T-helper 2 cell treated with Interferon-gamma antibody and Interleukin-4, amounts not matched to agents 5 μg/mL and 100 μg/mL, for 36 hours (primary cell): ENCODE measurements at regions not wholly inside any gene's neighbourhood (a gene's known extent, or its start where the extent isn't known, plus 50 kb on each side); places are given as distances from the start of the nearest gene placed in this dataset.

Experiments used
- DNase-seq: peaks from one replicate; pipeline ENCODE4 v3.0.0; 2021; ENCODE audit warnings: low spot score
- H3K27ac Mint-ChIP-seq: one replicate; pipeline ENCODE4 v1.8.0; 2021; ENCODE audit warnings: mild to moderate bottlenecking, mixed read lengths
- H3K27me3 Mint-ChIP-seq: one replicate; pipeline ENCODE4 v1.8.0; 2021; ENCODE audit warnings: low read depth, mixed read lengths
- H3K36me3 Mint-ChIP-seq: one replicate; pipeline ENCODE4 v1.8.0; 2021; ENCODE audit warnings: low read depth, mixed read lengths
- H3K4me1 Mint-ChIP-seq: one replicate; pipeline ENCODE4 v1.8.0; 2021; ENCODE audit warnings: low read depth, mixed read lengths
- H3K4me3 Mint-ChIP-seq: one replicate; pipeline ENCODE4 v1.8.0; 2022; ENCODE audit warnings: mild to moderate bottlenecking, moderate library complexity, mixed read lengths
- H3K9me3 Mint-ChIP-seq: one replicate; pipeline ENCODE4 v1.8.0; 2021; ENCODE audit warnings: mixed read lengths

DNA sequence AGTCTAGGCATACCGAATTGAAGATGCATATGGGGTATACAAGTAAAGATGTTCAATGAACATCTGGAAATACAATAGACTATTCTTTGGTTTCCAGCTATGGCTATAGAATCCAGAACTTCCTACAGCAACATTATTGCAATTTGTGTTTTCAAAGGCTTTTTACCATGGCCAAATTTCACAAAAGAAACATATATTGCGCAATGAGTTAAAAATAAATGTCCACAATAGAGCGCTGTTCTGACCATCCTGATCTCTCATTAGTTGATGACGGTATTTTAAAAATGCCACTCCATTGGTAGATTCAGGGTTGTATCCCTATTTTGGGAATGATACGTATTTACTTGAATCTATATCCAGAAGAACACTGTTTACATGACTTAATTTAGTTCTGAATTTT is 139.2 kb downstream of the LINC00632 start:
- no peak for DNase-seq
- Mint-ChIP-seq H3K27me3 (no peaks in the 10 kb centered on the region), H3K27ac (no peak overlapping the region), H3K4me3 (no peak overlapping the region), H3K36me3 (no peaks in the 10 kb centered on the region), H3K9me3 (no peaks in the 10 kb centered on the region), H3K4me1 (no peaks in the 10 kb centered on the region)

DNA sequence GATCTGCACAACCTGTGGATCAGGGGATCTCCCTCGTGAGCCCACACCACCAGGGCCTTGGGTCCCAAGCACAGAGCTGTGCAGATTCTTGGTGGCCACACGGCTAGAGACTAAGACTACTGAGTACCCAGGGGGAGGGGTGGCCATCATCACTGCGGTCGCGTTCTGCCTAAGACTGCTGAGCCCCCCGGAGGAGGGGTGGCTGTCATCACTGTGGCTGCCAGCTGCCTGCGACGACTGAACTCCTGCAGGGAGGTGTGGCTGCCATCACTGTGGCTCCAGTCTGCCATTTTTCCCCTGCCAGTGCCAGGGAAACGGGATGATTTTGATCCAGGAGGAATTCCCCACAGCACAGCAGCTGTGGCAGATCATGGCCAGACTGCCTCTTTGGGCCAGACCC is 141.7 kb upstream of the SPANXB1 start:
- no peaks in the 10 kb centered on the region for H3K4me1 Mint-ChIP-seq
- no peaks in the 10 kb centered on the region for H3K9me3 Mint-ChIP-seq
- H3K27me3 Mint-ChIP-seq: no peaks in the 10 kb centered on the region
- H3K36me3 Mint-ChIP-seq: no peaks in the 10 kb centered on the region
- DNase-seq: no peak
- H3K4me3 Mint-ChIP-seq: no peak overlapping the region
- no peak overlapping the region for H3K27ac Mint-ChIP-seq

GRCh38 chrX:140866446-140866845 is 135.9 kb upstream of the SPANXB1 start:
- Mint-ChIP-seq H3K4me3 (no peak overlapping the region), H3K4me1 (no peaks in the 10 kb centered on the region), H3K27me3 (no peaks in the 10 kb centered on the region), H3K36me3 (no peaks in the 10 kb centered on the region), H3K9me3 (peaks cover 3% of the 10 kb centered on the region), H3K27ac (no peak overlapping the region)
- no peak for DNase-seq

DNA sequence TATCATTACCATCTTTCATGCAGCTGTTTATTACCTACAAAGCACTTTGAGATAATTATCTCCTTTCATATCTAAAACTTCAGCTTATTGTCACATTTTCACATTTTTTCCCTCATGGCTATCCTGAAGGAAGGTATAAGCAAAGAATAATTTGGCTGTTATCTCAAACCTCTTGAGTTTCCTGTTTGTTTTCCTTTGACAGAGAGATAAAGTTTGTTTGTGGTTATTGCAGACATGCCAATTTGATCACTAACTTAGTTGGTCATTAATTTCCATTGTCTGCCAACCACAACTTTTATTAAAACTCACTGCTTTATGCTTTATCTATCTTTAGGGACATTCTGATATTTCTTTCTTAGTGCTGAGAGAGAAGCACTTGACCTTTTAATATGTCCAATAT is 89.8 kb upstream of the SPANXB1 start:
- no peak for DNase-seq
- Mint-ChIP-seq H3K9me3 (peaks cover 4% of the 10 kb centered on the region), H3K27me3 (no peaks in the 10 kb centered on the region), H3K4me3 (no peak overlapping the region), H3K36me3 (no peaks in the 10 kb centered on the region), H3K4me1 (peaks cover 12% of the 10 kb centered on the region), H3K27ac (no peak overlapping the region)

DNA sequence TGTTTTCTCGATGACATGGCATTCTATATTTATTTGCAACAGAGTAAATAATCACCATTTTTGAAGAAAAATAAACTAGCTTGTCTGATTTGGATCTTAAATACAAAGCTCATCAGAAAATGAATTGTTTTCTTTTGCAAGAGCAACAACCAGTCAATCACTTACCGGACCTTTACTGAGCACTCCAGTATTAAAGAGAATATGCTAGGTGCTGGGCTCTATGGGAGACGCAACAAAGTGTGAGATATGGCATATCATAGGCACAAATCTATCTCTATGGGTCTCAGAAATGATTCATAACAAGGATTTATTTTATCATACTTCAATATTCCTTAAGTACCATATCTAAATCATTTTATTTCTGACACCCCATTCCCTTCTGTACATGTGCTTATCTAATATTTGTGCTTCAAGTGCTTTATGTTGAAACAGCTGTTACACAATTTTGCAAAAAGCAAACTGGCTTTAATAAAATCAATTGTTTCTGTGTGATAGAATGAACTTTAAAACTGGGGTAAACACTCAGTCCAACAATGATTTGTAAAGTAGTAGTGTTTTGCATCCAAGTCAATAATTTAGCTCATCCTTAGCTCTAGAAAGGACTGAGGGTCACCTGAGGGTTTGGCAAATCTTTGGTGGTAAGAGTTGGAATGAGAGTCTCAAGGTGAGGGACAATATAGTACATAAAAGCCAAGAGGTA is 88.4 kb upstream of the SPANXB1 start:
- no peak for DNase-seq
- peaks cover 20% of the 10 kb centered on the region for H3K4me1 Mint-ChIP-seq
- H3K9me3 Mint-ChIP-seq: peaks cover under 1% of the 10 kb centered on the region
- no peak overlapping the region for H3K4me3 Mint-ChIP-seq
- no peaks in the 10 kb centered on the region for H3K36me3 Mint-ChIP-seq
- no peak overlapping the region for H3K27ac Mint-ChIP-seq
- H3K27me3 Mint-ChIP-seq: no peaks in the 10 kb centered on the region

DNA sequence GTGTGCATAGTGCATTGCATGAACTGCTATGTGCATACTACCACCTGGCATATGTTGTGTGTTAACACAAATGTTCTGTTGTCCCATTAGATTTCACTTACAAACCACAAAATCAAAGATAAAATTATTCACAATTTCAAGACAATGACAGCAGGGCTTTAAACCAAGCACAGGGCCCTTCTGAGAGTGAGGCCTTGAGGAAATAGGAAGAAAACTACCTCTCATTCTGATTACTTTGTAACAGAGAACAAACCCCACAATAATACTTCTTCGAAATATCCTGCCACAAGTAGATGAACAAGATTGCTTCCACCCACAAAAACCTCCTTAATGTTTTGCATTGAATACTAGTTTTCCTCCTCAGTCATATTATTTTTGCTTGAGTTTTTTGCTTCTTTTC is 85.5 kb upstream of the SPANXB1 start:
- peak overlapping the region; percentile 92 for H3K27ac Mint-ChIP-seq
- peak overlapping the region; percentile 18 for H3K4me3 Mint-ChIP-seq
- no peaks in the 10 kb centered on the region for H3K36me3 Mint-ChIP-seq

GRCh38 chrX:140917354-140918115 is 84.9 kb upstream of the SPANXB1 start:
- Mint-ChIP-seq H3K27ac (peak overlapping the region; percentile 92), H3K36me3 (no peaks in the 10 kb centered on the region), H3K9me3 (no peaks in the 10 kb centered on the region), H3K27me3 (no peaks in the 10 kb centered on the region), H3K4me3 (peak overlapping the region; percentile 64), H3K4me1 (peaks cover 19% of the 10 kb centered on the region)
- no peak for DNase-seq

More for the DNA sequence above, 85.5 kb upstream of the SPANXB1 start:
- peaks cover 19% of the 10 kb centered on the region for H3K4me1 Mint-ChIP-seq
- no peaks in the 10 kb centered on the region for H3K9me3 Mint-ChIP-seq
- DNase-seq: no peak
- no peaks in the 10 kb centered on the region for H3K27me3 Mint-ChIP-seq

DNA sequence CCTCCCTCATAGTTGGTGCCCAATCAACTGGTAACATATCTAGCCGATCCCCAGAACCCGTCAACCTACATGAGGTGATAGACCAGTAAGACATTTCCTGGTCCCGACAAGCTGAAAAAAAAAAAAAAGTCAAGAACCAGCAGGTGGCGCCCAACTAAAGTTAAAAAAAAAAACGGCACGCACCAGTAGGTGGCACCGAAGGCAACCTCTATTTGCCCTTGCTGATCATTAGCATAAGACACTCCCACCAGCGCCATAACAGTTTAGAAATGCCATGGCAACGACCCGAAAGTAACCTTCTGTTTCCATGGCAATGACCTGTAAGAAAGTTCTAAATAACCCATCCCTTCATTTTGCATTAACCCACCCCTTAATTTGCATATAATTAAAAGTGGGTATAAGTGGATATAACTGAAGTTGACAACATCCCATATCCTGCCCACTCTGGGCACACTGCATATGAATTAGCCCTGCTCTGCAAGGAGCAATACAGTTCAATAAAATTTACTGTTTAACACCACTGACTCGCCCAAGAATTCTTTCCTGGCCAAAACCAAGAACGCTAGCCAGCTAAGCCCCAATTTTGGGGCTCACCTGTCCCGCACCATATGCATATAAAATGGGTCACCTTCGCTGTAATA is 83.9 kb upstream of the SPANXB1 start:
- Mint-ChIP-seq H3K36me3 (no peaks in the 10 kb centered on the region), H3K4me3 (peak overlapping the region; percentile 64), H3K27me3 (no peaks in the 10 kb centered on the region), H3K9me3 (no peaks in the 10 kb centered on the region), H3K4me1 (peaks cover 19% of the 10 kb centered on the region), H3K27ac (peak overlapping the region; percentile 92)
- no peak for DNase-seq

DNA sequence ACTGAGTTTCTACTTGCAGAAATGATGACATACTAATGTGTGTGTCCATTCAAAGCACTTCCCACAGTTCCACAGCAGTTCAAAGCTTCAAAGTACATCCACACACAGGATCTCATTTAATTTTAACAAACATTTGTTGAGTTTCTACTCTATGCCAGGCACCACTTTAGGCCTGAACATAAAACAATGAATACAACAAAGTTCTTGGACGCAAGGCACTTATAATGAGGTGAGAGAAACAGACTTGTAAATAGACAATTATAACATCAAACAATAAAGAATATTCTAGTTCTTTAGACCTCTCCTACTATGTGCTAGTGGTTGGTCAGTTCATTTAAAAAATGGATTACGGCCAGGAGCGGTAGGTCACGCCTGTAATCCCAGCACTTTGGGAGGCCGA is 82.0 kb upstream of the SPANXB1 start:
- H3K36me3 Mint-ChIP-seq: no peaks in the 10 kb centered on the region

DNA sequence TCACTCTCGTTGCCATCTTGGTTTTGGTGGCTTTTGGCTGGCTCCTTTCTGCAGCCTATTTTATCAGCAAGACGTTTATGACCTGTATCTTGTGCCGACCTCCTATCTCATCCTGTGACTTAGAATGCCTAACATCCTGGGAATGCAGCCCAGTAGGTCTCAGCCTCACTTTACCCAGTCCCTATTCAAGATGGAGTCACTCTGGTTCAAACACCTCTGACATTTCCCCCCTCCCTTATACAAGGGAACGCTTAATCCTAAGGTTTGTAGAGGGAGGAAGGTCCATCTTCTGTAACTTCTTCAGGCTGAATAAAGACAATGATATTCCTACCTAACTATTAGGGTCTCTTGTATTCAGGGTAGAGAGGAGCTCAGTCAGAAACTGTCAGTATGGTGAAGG is 79.3 kb upstream of the SPANXB1 start:
- H3K36me3 Mint-ChIP-seq: no peaks in the 10 kb centered on the region
- no peaks in the 10 kb centered on the region for H3K27me3 Mint-ChIP-seq
- no peak overlapping the region for H3K4me3 Mint-ChIP-seq
- H3K9me3 Mint-ChIP-seq: no peaks in the 10 kb centered on the region
- DNase-seq: no peak
- H3K4me1 Mint-ChIP-seq: peaks cover 4% of the 10 kb centered on the region
- no peak overlapping the region for H3K27ac Mint-ChIP-seq

More for the DNA sequence above, 82.0 kb upstream of the SPANXB1 start:
- Mint-ChIP-seq H3K27me3 (no peaks in the 10 kb centered on the region), H3K9me3 (no peaks in the 10 kb centered on the region), H3K4me1 (peaks cover 19% of the 10 kb centered on the region), H3K4me3 (no peak overlapping the region), H3K27ac (no peak overlapping the region)
- no peak for DNase-seq

GRCh38 chrX:140928739-140929138 is 73.7 kb upstream of the SPANXB1 start:
- H3K9me3 Mint-ChIP-seq: no peaks in the 10 kb centered on the region
- no peak for DNase-seq
- no peaks in the 10 kb centered on the region for H3K4me1 Mint-ChIP-seq
- H3K36me3 Mint-ChIP-seq: no peaks in the 10 kb centered on the region
- no peaks in the 10 kb centered on the region for H3K27me3 Mint-ChIP-seq
- no peak overlapping the region for H3K4me3 Mint-ChIP-seq
- no peak overlapping the region for H3K27ac Mint-ChIP-seq

GRCh38 chrX:140933016-140933415 is 69.4 kb upstream of the SPANXB1 start:
- no peak overlapping the region for H3K4me3 Mint-ChIP-seq
- no peak overlapping the region for H3K27ac Mint-ChIP-seq
- H3K36me3 Mint-ChIP-seq: no peaks in the 10 kb centered on the region
- DNase-seq: no peak
- H3K27me3 Mint-ChIP-seq: no peaks in the 10 kb centered on the region
- no peaks in the 10 kb centered on the region for H3K4me1 Mint-ChIP-seq
- no peaks in the 10 kb centered on the region for H3K9me3 Mint-ChIP-seq

DNA sequence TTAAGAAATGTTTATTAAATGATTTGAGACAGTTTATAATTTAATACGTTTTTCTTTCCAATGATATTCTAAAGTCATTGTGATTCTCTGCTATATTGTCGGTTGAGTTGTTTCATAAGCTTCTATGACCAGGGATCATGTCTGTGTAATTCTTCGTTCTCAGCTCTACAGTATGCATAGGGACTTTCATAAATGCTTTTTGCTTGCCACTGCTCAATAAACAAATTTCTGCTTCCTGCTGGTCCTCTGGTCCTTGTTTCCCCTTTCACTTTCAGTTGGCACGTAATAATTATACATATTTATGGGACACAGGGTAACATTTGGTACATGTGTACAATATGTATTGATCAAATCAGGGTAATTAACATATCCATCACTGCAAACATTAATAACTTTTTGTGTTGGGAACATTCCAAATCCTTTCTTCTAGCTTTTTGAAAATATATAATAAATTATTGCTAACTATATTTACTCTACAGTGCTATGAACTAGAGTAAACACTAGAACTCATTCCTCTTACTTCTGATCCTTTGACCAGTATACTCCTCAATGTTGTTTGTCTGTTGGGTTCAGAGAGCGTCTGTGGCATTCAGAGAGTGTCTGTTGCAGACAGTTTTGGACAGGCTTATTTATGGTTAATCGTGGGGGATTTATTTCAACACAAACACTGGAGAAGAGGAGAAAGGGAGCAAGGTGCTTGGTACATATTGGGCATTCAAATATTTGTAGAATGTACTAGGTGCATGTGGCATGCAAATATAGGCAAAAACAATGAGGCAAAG is 68.3 kb upstream of the SPANXB1 start:
- H3K9me3 Mint-ChIP-seq: no peaks in the 10 kb centered on the region
- no peak overlapping the region for H3K4me3 Mint-ChIP-seq
- no peaks in the 10 kb centered on the region for H3K27me3 Mint-ChIP-seq
- H3K27ac Mint-ChIP-seq: no peak overlapping the region
- no peaks in the 10 kb centered on the region for H3K36me3 Mint-ChIP-seq
- no peaks in the 10 kb centered on the region for H3K4me1 Mint-ChIP-seq
- DNase-seq: no peak

GRCh38 chrX:140943513-140943912 is 58.9 kb upstream of the SPANXB1 start:
- no peaks in the 10 kb centered on the region for H3K4me1 Mint-ChIP-seq
- no peak overlapping the region for H3K27ac Mint-ChIP-seq
- H3K27me3 Mint-ChIP-seq: no peaks in the 10 kb centered on the region
- H3K4me3 Mint-ChIP-seq: no peak overlapping the region
- H3K36me3 Mint-ChIP-seq: no peaks in the 10 kb centered on the region
- no peaks in the 10 kb centered on the region for H3K9me3 Mint-ChIP-seq
- DNase-seq: no peak
